ENCODE measurements at regions not wholly inside any gene's neighbourhood (a gene's known extent, or its start where the extent isn't known, plus 50 kb on each side); places are given as distances from the start of the nearest gene placed in this dataset.
"Not testable (repeated sequence)": the region's sequence is repeated elsewhere in the genome, so short reads cannot be mapped to it uniquely, and the experiment has no call there.

DNA sequence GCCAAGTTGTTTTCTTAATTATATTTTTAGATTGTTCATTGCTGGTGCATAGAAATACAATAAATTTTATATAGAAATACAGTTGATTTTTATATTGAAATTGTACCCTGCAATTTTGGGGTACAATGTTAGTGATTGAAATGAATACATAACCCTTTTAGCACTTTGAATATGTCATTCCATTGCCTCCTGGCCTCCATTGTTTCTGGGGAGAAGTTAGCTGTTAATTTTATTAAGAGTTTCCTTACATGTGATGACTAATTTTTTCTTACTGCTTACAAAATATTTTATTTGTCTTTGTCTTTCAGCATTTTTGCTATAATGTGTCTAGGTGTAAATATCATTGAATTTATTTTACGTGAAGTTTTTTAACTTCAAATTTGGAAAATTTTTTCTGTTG lies 176.5 kb upstream of the DCC start:
- no peak for TF ChIP-seq CTCF (IDR thresholded peaks at IDR 0.05; ENCODE audit: borderline replicate concordance, insufficient read depth, low read depth, low read length)
- H3K4me3 ChIP-seq (ENCODE audit: low read depth, low read length), result no peak overlapping the region

DNA sequence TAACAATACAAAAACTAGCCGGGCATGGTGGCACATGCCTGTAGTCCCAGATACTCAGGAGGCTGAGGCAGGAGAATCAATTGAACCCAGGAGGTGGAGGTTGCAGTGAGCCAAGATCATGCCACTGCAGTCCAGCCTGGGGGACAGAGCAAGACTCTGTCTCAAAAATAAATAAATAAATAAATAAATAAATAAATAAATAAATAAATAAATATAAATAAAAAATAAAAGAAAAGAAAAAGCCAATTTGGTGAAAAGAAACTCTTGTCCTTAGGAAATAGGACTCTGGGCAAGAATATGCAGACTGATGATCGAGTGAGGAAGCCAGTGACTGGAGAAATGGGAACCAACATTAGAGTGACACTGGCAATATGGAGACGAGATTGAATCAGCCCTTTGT lies 171.9 kb upstream of the DCC start:
- not testable (repeated sequence) for H3K4me3 ChIP-seq (ENCODE audit: low read depth, low read length)

- no peak overlapping the region for H3K4me3 ChIP-seq (ENCODE audit: low read depth, low read length)
- TF ChIP-seq CTCF (IDR thresholded peaks at IDR 0.05; ENCODE audit: borderline replicate concordance, insufficient read depth, low read depth, low read length), result no peak
Measured at GRCh38 chr18:52174220-52174619, 165.8 kb upstream of the DCC start.

GRCh38 chr18:52175406-52175805 lies 164.6 kb upstream of the DCC start:
- no peak overlapping the region for H3K4me3 ChIP-seq (ENCODE audit: low read depth, low read length)
- TF ChIP-seq CTCF (IDR thresholded peaks at IDR 0.05; ENCODE audit: borderline replicate concordance, insufficient read depth, low read depth, low read length), result no peak

DNA sequence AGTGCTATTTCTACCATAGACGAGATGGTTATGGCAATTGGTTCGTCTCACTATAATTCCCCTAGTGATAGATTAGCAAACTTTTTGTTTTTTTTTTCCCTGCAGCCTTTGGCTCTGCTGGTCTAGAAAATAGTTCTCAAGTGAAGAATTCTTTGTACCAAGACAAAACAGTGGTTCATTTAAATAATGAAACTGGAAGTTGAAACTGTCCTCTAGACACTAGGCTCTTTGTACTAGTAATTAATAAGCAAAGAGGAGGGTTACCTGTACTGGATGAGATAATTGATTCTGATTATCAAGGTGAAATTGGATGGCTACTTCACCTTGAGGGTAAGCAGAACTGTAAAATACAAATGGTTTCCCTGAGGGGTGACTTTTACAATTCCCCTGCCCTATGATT lies 156.9 kb upstream of the DCC start:
- no peak for TF ChIP-seq CTCF (IDR thresholded peaks at IDR 0.05; ENCODE audit: borderline replicate concordance, insufficient read depth, low read depth, low read length)
- no peak overlapping the region for H3K4me3 ChIP-seq (ENCODE audit: low read depth, low read length)

GRCh38 chr18:52190195-52190594 lies 149.8 kb upstream of the DCC start:
- no peak overlapping the region for H3K4me3 ChIP-seq (ENCODE audit: low read depth, low read length)
- TF ChIP-seq CTCF (IDR thresholded peaks at IDR 0.05; ENCODE audit: borderline replicate concordance, insufficient read depth, low read depth, low read length), result no peak

DNA sequence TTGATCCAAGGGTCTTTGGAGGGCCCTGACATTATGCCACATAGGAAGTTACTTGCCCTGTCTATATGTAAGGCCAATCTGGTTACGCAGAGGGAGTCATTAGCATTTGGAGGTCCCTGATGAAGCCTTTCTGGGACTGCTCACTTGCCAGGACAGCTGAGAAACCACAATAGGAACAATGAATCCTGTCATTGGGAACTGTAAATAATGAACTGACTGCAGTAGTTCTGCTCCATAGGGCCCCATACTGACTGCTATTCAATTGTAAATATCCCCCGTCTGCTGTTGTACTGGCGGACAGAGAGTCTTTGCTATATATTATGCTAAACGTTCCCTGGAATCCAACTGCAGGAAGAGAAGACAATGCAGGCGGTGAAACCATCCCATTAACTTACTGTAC lies 149.4 kb upstream of the DCC start:
- H3K4me3 ChIP-seq (ENCODE audit: low read depth, low read length), result no peak overlapping the region
- no peak for TF ChIP-seq CTCF (IDR thresholded peaks at IDR 0.05; ENCODE audit: borderline replicate concordance, insufficient read depth, low read depth, low read length)

- no peak overlapping the region for H3K4me3 ChIP-seq (ENCODE audit: low read depth, low read length)
- TF ChIP-seq CTCF (IDR thresholded peaks at IDR 0.05; ENCODE audit: borderline replicate concordance, insufficient read depth, low read depth, low read length), result no peak
Measured at GRCh38 chr18:52200406-52200805, 139.6 kb upstream of the DCC start.
